SKM-1 treated with dmso at 0.1 percent for 144 hours (cell line): ENCODE measurements at regions not wholly inside any gene's neighbourhood (a gene's known extent, or its start where the extent isn't known, plus 50 kb on each side); places are given as distances from the start of the nearest gene placed in this dataset.

ENCODE experiments used
- DNase-seq: peaks from one replicate; lab custom pipeline; 2025; ENCODE audit not compliant: unreplicated experiment; lab: John Stamatoyannopoulos, UW

- no peak for DNase-seq
Measured at GRCh38 chr4:55753856-55754255, 65.7 kb upstream of the EXOC1L start.

DNA sequence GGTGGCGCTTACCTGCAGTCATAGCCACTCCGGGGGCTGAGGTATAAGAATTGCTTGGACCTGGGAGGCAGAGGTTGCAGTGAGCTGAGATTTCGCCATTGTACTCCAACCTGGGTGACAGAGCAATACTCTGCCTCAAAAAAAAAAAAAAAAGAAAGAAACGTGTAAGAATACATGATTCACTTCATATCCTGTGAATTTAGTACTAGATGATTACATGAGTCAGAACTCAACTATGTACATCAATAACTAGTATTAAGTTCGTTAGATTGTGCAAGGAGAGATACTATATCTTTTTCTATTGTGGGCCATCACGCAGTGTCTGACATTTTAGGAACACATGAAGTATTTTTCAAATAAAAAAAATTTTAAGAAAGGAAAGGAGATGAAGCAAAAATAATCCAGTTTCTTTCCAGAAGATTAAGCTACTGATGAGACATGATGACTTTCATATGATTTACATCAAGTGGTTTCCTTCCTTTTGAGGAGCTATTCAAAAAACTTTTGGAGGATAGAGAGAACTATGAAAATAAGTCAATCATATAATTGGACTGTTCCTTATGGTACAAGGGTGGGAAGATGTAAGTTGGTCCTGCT is 64.7 kb upstream of the EXOC1L start:
- DNase-seq: no peak

GRCh38 chr4:55756208-55756607 is 63.4 kb upstream of the EXOC1L start:
- no peak for DNase-seq

- DNase-seq: no peak
Measured at GRCh38 chr4:55757356-55757952, 62.1 kb upstream of the EXOC1L start.

DNA sequence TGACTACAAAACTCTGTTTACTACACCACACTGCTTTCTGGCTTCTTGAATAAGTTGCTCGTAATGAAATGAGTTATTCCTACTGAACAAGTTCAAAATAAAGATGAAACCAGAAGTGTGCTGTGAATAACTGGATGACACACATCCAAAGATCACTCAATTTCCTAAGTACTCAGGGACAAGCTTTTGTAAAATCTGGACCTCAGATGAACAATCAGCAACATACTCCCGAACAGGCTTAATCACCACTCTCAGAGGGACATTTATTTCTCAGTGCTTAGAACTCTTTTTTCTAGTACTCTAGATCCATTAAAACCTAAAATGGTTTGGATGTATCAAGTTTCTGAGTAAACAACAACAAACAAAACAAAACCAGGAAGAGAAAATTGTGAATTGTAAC is 61.5 kb upstream of the EXOC1L start:
- DNase-seq: no peak

DNA sequence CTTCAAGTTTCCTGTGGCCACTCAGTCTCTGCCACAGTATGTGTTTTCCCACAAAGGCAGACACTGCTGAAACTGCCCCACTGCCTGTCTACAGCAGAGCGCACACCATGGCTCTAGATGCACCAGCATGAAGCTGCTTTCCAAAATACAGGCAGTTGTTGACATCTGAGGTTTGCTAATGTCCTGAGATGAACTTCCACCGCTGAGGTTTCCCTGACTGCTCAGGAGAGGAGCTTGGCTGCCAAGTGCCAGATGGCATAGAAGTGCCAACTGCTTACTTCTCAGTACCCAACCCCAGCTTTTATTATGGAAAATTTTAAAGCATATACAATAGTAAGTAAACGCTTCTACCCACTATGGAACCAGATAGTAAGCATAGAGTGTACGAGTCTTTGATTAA is 61.0 kb upstream of the EXOC1L start:
- DNase-seq: no peak

DNA sequence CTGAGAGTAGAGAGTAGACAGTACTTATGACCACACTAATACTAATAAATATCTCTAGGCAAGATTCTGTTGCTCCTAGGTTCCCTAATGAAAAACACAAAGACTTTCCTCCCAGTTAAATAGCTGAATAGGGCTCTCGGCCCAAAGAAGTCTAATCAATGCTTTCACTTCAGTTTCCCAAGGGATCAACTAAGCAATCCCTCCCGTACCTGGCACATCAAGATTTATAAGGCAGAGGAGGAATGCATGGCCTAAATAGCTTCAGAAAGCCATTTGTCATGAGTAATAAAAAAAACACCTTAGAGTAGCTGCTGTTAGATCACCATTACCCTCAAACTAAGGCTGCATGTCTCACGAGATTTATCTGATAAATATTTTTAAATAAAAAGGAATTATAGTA is 56.8 kb upstream of the EXOC1L start:
- DNase-seq: no peak

GRCh38 chr4:55763996-55764395 is 55.6 kb upstream of the EXOC1L start:
- no peak for DNase-seq

DNA sequence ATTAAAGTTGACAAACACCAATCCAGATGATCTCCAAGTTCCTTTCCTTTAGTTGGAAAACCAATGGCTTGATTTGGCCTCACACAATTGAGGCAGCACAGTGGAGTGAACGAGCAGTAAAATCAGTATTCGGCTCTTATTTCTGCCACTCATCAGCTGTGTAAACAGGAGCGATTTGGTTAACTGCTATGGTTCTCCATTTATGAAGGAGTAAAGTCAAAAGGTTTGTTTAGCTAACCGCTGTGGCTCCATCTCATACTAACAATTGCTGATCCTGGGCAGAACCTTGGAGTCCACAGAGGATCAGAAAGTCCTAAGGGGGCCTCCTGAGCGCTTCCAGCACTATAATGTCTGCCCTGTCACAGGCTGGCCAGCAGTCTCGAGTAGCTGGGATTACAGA is 54.5 kb upstream of the EXOC1L start:
- DNase-seq: no peak

DNA sequence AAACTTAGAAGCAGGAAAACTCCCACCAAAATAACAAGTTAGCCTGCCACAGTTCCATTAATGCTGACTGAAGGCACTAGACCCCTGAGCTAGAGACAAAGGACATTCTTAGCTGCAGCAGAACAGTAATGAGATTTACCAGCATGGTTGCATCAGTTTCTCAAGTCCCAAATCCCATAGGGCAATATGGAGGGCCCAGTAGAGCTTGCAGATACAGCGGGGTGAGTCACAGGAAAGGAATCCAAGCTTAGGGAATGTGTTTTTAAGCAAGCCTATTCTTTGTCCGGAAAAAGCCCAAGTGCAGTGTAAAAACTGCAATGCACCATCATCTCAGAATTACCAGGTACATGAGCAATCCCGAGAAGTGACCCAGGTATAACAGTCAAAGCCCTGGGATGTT is 51.3 kb upstream of the EXOC1L start:
- no peak for DNase-seq
